DMS 273 treated with DMSO at 0.1 percent for 48 hours (cell line): ENCODE measurements at regions not wholly inside any gene's neighbourhood (a gene's known extent, or its start where the extent isn't known, plus 50 kb on each side); places are given as distances from the start of the nearest gene placed in this dataset.

ENCODE experiments used
- DNase-seq: peaks from one replicate; lab custom pipeline; 2025; lab: John Stamatoyannopoulos, UW

- no peak for DNase-seq
Measured at GRCh38 chr16:80356365-80356764, 184.4 kb upstream of the DYNLRB2 start.

- no peak for DNase-seq
Measured at GRCh38 chr16:80355335-80355734, 185.5 kb upstream of the DYNLRB2 start.

- no peak for DNase-seq
Measured at GRCh38 chr16:80350061-80350460, 190.7 kb upstream of the DYNLRB2 start.

- DNase-seq: no peak
Measured at GRCh38 chr16:80347900-80348299, 192.9 kb upstream of the DYNLRB2 start.

- no peak for DNase-seq
Measured at GRCh38 chr16:80347002-80347401, 193.8 kb upstream of the DYNLRB2 start.

GRCh38 chr16:80346111-80346632 lies 194.6 kb upstream of the DYNLRB2 start:
- DNase-seq: no peak

GRCh38 chr16:80345701-80346100 lies 195.1 kb upstream of the DYNLRB2 start:
- no peak for DNase-seq

GRCh38 chr16:80344570-80344969 lies 196.2 kb upstream of the DYNLRB2 start:
- DNase-seq: no peak

- DNase-seq: no peak
Measured at GRCh38 chr16:80341263-80341662, 199.5 kb upstream of the DYNLRB2 start.

- no peak for DNase-seq
Measured at GRCh38 chr16:80337786-80338185, 203.0 kb upstream of the DYNLRB2 start.

GRCh38 chr16:80330803-80331202 lies 210.0 kb upstream of the DYNLRB2 start:
- no peak for DNase-seq

- no peak for DNase-seq
Measured at GRCh38 chr16:80330150-80330549, 210.6 kb upstream of the DYNLRB2 start.

- DNase-seq: no peak
Measured at GRCh38 chr16:80327740-80328139, 213.1 kb upstream of the DYNLRB2 start.

GRCh38 chr16:80324371-80324770 lies 216.4 kb upstream of the DYNLRB2 start:
- DNase-seq: no peak

GRCh38 chr16:80323808-80324195 lies 217.0 kb upstream of the DYNLRB2 start:
- no peak for DNase-seq

- DNase-seq: no peak
Measured at GRCh38 chr16:80323187-80323807, 217.5 kb upstream of the DYNLRB2 start.

- DNase-seq: no peak
Measured at GRCh38 chr16:80319181-80319580, 221.6 kb upstream of the DYNLRB2 start.

- DNase-seq: no peak
Measured at GRCh38 chr16:80318107-80318506, 222.7 kb upstream of the DYNLRB2 start.

- no peak for DNase-seq
Measured at GRCh38 chr16:80317599-80318037, 223.2 kb upstream of the DYNLRB2 start.

GRCh38 chr16:80317116-80317515 lies 223.7 kb upstream of the DYNLRB2 start:
- no peak for DNase-seq

- DNase-seq: no peak
Measured at GRCh38 chr16:80314042-80314441, 226.8 kb upstream of the DYNLRB2 start.

GRCh38 chr16:80309178-80309577 lies 231.6 kb upstream of the DYNLRB2 start:
- no peak for DNase-seq

GRCh38 chr16:80305410-80305809 lies 235.4 kb upstream of the DYNLRB2 start:
- DNase-seq: no peak

GRCh38 chr16:80303691-80304090 lies 237.1 kb upstream of the DYNLRB2 start:
- DNase-seq: no peak
